Right renal pelvis (tissue), 4 donors: ENCODE measurements at regions not wholly inside any gene's neighbourhood (a gene's known extent, or its start where the extent isn't known, plus 50 kb on each side); places are given as distances from the start of the nearest gene placed in this dataset.
"Not testable (repeated sequence)": the region's sequence is repeated elsewhere in the genome, so short reads cannot be mapped to it uniquely, and the experiment has no call there.

Source experiments
- DNase-seq, 4 donors: peaks; one replicate each; pipeline ENCODE4 v3.0.0-alpha.2; 2013; ENCODE audit warnings: low read depth in 4 of 4, low spot score in 3 of 4, missing footprints in 1 of 4

GRCh38 chr13:109301276-109301675 lies 485.1 kb downstream of the IRS2 start:
- no peak for DNase-seq

DNA sequence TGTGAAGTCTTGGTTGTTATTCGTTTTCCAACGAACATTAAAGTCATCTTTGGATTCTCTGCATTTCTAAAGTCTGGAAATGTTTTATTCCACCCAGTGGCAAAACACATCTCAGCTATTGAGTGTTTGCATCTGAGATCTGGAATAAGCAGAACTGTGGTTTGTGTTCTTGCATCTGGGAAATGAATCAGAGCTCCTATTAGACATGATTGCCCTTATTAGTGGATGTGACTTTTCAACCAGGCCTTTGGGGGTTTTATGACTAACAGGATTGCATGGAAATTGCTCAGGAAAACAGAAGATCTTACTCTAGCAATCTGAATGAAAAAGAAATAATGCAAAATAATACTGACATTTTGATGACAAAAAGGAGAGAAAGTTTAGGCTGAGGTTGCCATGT lies 488.8 kb downstream of the IRS2 start:
- DNase-seq = no peak

DNA sequence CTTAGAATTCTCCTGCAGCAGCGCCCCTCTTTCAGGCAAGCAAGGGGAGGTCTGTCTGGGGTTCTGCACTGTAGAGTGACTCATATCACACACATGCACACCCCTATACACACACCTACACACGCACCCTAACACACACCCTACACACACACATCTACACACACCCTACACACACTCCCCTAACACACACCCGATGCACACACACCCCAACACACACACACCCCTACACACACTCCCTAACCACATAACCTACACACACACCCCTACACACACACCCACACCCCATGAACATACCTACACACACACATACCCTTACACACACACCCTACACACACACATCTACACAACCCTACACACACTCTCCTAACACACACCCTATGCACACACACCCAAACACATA lies 493.2 kb downstream of the IRS2 start:
- no peak for DNase-seq

- no peak for DNase-seq
Observed at GRCh38 chr13:109288151-109288709, 498.2 kb downstream of the IRS2 start.

DNA sequence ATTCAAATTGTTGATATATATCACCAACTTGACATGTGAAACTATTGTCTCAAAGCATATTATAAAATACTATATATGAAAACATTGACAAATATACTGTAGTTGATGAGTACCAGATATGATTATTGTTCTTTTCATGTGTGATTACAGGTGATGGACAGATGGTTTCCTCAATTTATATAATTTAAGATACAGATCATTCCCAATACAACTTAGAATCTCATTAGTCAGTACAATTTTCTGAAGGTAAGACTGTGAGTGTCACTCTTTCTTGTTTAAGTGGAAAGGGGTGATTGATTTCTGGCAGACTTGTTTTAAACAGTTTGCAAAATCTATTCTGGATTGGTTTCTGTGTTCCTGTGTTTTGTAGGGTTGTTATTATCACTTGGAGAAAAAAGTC lies 498.8 kb downstream of the IRS2 start:
- no peak for DNase-seq

DNA sequence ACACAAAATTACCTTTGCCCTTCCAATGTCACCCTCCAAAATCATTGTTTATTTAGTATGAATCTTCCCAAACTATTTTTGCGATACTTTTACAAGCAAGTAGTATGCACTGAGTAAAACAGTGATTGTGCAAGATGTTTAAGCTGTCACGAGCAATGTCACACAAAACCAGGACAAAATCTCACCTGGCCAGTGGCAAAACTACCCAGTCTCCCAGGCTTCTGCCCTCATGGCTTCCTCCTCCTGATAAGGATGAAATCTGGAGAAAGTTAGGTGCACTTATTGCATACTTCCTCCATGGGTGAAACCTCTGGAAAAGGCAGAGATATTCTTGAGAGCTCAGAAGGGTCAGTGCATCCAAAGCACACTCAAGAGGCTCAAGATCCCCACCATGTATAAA lies 500.8 kb downstream of the IRS2 start:
- no peak for DNase-seq

DNA sequence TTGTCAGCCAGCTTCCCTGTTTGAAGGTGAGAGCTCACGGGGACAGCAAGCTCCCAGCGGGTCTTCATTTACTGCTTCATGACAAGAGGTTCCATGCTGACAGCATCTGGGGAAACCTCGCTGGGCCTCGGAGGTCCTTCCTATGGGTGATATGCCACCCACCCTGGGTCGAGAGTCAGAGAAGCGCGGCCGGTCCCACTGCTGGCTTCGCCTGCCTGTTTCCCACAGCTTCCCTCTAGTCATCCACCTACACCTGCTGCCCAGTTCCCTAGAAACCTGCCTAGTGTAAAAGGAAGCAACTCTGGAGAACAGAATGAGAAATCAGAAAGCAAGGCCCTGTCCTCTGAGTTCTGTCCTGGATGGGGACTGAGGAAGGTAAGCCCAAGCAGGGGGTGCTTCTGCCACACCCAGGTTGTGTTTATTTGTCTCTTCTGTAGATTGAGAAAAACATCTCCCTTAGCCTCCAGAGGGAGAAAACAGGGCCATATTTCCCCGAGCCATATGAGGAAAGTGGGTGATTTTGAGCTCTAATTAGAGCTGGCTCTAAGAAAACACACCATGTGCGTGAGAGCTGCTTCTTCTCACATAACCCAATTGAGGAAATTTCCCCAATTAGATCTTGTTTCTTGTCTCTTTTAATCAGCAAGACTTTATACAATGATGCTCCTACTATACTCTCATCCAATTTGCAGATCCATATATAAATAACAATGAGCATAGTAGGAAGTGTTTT lies 504.3 kb downstream of the IRS2 start:
- no peak for DNase-seq

DNA sequence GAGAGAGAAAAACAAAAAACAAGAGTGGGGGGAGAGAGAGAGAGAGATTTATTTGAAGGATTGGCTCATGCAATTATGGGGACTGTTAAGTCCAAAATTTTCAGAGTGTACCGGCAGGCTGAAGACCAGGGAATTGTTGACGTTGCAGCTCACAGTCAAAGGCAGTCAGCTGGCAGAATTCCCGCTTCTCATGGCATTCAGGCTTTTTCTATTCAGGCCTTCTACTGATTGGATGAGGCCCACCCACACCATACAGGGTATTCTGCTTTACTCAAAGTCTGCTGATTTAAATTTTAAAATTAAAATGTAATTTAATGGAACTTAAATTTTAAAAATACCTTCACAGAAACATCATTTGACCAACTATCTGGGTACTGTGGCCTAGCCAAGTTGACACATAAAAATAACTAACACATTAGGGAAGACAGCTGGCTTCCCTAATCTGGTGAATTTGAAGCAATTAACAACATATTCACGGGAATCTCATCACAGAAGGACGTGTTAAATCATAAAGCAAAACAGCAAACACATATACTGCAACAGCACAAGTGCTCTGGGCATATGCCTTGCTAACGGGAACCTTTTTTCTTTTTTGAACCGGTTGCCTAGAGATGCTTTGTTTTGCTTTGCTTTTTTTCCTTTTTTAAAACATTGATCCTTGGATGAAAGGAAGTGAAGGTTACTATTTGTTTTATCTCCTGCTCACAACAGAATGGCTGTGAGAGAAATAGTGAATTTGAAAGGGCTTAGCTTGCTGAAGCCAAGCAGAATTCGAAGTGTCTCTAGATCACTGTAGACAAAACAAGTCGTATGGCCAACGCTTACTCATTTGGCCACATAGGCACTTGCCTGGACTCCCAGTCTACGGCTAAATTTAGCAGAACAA lies 505.1 kb downstream of the IRS2 start:
- DNase-seq = no peak

GRCh38 chr13:109276261-109276660 lies 510.1 kb downstream of the IRS2 start:
- DNase-seq = no peak

DNA sequence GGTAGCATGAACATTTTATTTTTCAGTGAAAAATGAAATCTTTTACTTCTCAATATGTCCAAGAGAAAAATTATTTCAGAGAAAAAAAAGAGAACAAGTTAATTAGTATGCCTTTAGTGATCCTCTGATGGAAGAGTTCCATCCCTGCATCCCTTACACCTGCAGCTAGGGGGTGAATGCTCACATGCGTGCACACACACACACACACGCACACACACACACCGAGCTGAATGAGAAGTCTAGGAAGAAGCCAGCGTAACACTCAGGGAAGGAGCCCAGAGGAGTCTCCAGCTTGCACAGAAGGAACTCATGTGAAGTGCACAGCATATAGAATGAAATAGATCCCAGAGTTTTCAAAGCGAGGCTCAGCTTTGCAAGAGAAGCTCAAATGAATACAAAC lies 510.5 kb downstream of the IRS2 start:
- DNase-seq = peak in 2 of 4 donors; percentile 3 to 18

DNA sequence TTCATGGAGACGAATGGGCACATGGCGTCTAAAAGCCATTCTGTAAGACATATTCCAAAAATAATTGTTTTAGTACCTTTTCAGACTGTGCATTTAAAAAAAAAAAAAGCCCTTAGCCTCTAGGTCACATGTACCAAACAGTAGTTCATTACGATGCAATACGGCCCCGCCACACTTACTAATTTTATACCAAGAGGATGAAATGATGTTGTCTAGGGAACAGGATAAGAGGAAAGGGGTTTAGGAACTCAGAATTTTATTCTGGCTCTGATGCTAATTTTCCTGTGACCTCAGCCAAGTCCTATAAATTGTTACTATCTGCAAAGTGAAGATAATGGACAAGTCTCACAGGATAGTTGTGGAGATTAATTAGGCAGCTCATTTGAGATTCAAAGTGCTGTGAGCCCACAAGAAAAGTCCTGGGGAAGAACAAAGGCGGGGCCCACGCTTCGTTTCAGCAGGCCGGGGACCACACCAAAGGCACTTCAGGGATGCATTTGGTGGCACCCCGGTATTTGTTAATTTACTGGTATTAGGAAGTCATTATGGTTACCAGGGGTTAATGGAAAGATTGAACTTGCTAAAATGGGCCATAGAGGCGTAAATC lies 511.1 kb downstream of the IRS2 start:
- no peak for DNase-seq

DNA sequence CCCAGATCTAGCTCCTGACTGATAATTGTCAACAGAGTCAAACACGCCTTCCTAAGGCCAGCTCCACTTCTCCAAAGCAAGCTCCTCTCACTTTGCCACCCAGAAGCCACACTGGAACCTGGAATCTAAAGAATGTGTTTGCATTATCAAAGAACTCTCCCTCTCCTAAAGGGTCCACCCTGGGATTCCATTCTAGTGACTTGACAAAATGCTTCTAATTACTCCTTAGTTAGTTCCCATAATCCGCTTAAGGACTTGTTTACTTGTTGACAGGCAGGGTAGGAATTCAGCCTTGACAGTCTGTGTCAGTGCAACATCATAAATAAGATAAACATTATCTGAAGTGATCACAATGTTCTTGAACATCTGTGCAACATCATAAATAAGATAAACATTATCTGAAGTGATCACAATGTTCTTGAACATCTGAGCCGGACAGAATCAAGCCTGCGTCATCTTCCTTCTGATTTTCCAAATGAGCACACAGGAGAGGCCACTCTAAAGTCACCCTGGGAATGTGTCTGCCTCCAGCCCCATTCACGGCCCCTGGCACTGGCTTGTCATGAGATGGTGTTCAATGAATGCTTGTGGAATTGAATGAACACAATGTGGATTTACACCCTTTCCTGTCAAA lies 512.1 kb downstream of the IRS2 start:
- DNase-seq = no peak

GRCh38 chr13:109273326-109273751 lies 513.0 kb downstream of the IRS2 start:
- DNase-seq = no peak

DNA sequence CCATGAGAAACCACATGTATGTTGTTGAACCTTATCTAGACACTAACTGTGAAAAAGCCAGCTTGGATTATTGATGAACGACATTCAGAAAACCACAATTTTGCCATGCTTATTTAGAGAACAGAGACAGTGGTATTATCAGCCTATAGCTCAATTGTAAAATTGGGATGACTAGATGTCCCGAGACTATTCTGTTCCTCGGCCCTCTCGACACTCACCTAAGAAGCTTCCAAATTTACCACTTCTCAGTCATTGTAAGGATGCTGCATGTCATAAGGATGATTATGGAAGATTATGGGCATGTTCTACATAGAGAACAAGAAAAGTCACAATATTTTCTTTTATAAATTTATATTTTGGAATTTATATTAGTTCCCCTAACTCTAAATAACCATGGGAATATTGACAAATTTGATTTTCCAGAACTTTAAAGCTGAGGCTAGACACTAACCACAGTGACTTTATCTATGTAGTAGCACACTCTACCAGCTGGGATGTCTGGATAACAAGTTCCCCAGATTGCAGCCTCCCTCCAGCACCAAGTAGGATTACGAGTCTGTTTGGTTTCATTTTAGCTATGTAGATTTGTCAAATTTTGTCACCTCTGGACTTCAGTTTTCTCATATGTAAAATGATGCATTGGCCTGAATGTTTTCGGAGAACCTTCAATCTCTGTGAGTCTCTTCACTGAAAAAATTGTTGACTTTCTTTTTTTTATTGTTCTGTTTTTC lies 513.6 kb downstream of the IRS2 start:
- DNase-seq = no peak

DNA sequence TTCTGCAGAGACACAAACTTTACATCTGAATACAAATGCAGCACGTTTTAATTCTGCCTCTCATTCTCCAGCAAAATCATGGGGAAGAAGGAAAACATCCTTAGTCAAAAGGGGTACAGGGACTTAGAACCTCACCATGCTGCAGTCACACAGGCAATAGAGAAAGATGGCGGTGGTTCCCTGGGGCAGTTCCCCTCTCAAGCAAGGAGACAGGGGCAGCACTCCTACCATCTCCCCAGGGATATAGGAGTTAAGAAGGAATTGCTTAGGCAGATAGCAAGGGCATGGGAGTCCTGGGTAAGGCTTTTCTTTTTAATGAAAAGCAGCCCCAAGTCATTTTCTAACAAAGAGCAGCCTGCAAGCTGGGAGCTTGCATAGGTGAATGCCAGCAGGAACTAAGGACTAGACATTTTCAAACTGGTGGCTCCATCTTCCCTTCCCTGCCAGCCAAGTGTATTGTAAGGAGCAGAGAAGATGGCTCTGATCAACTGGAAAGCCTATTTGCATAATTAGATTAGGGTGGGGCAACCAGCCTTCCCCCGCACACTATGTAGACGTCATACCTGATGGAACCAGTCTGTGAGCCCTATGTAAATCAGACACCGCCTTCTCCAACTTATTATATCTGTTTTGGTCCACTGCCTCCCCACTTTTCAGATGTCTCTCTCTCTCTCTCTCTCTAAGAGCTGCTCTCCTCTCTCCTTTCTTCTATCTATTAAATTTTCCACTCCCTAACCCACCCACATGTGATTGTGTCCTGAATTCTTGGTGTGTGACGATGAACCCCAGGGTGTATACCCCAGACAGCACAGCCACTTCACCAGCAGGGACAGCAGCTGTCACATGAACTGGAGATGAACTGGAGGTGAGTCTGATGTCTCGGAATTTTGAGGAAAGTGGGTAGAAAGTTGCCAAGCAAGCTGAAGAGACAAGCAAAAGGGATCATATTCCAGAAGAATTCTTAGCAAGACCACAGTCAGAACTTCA lies 514.5 kb downstream of the IRS2 start:
- DNase-seq = no peak

DNA sequence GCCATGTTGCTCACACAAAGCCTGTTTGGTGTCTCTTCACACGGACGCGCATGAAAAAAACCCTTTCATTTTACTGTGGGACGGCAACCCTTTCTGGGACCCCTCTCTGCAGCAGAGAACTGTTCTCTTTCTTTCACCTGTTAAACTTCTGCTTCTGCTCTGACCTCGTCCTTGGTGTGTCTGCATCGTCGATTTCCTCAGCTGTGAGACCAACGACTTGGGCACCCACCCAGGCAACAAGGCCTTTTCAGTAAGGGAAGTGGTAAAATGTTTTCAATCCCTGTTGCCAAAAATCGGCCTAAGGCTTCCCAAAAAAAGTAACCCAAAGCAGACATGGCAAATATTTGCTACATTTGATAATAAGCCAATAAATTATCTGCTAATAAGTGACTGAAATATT lies 515.3 kb downstream of the IRS2 start:
- DNase-seq = no peak

- DNase-seq = not testable (repeated sequence)
Observed at GRCh38 chr13:109269381-109269780, 517.0 kb downstream of the IRS2 start.

- not testable (repeated sequence) for DNase-seq
Observed at GRCh38 chr13:109268492-109268891, 517.9 kb downstream of the IRS2 start.

GRCh38 chr13:109267400-109267799 lies 519.0 kb downstream of the IRS2 start:
- not testable (repeated sequence) for DNase-seq
